Activated CD8-positive, alpha-beta T cell treated with anti-CD3 and anti-CD28 coated beads for 36 hours (primary cell): ENCODE measurements at regions not wholly inside any gene's neighbourhood (a gene's known extent, or its start where the extent isn't known, plus 50 kb on each side); places are given as distances from the start of the nearest gene placed in this dataset.
"Not testable (repeated sequence)": the region's sequence is repeated elsewhere in the genome, so short reads cannot be mapped to it uniquely, and the experiment has no call there.

Experiments used
- ATAC-seq: fragments of 200-7000 bp; cut with Tn5 transposase; one replicate; pipeline ENCODE4 v1.10.0; 2021; ENCODE audit warnings: mild to moderate bottlenecking, moderate library complexity
- CTCF ChIA-PET: fragments of 350-600 bp; sonication (Branson Sonifier 250); formaldehyde crosslinking; loops from one replicate; lab custom pipeline; 2021; ENCODE audit warnings: antibody characterized with exemption; lab: Charles Lee
- POLR2A ChIA-PET: fragments of 350-600 bp; sonication (Branson Sonifier 250); formaldehyde crosslinking; loops from one replicate; lab custom pipeline; 2021; ENCODE audit warnings: antibody characterized with exemption; lab: Charles Lee
- DNase-seq: peaks from one replicate; pipeline ENCODE4 v3.0.0-alpha.2; 2020
- H3K27ac Mint-ChIP-seq: one replicate; pipeline ENCODE4 v1.8.0; 2021; ENCODE audit warnings: mild to moderate bottlenecking, mixed read lengths
- H3K27me3 Mint-ChIP-seq: one replicate; pipeline ENCODE4 v1.8.0; 2021; ENCODE audit warnings: mixed read lengths
- H3K36me3 Mint-ChIP-seq: one replicate; pipeline ENCODE4 v1.8.0; 2021; ENCODE audit warnings: low read depth, mixed read lengths
- H3K4me1 Mint-ChIP-seq: one replicate; pipeline ENCODE4 v1.8.0; 2021; ENCODE audit warnings: low read depth, mixed read lengths
- H3K4me3 Mint-ChIP-seq: one replicate; pipeline ENCODE4 v1.8.0; 2021; ENCODE audit warnings: mild to moderate bottlenecking, moderate library complexity, mixed read lengths
- H3K9me3 Mint-ChIP-seq: one replicate; pipeline ENCODE4 v1.8.0; 2021; ENCODE audit warnings: mixed read lengths
- intact Hi-C: fragments of 100-400 bp; cut with micrococcal nuclease; formaldehyde crosslinking; loops from one replicate; pipeline ENCODE4 v1.10.0; 2022
- TF ChIP-seq, protein P1 (sequence below): fragments of 200-600 bp; IDR thresholded peaks from one replicate; pipeline ENCODE4 v1.8.0; 2022; ENCODE audit warnings: antibody characterized with exemption, mild to moderate bottlenecking

DNA sequence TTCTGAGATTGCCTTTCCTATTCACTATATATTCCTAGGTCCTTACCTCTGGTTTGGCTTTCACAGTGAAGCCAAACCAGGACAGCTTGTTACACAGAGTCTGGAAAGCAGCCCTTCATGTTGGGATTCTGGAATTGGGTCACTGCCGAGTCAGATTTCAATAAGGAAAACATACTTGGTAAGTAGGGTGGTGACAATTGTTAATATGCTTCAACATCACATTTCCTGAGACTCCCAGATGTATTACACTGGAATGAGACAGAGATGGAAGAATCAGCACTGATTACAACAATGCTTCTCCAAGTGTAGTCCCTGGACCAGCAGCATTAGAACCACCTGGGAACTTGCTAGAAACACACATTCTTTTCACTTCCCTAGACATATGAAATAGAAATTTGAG lies 268.9 kb upstream of the SEMA3C start:
- CTCF ChIA-PET = no interaction called here
- ATAC-seq (no peak), DNase-seq (no peak)
- Mint-ChIP-seq H3K27me3 (no peaks in the 10 kb centered on the region), H3K27ac (no peak overlapping the region), H3K4me3 (no peak overlapping the region), H3K4me1 (no peaks in the 10 kb centered on the region), H3K36me3 (no peaks in the 10 kb centered on the region), H3K9me3 (no peaks in the 10 kb centered on the region)
- TF ChIP-seq, protein P1, sequence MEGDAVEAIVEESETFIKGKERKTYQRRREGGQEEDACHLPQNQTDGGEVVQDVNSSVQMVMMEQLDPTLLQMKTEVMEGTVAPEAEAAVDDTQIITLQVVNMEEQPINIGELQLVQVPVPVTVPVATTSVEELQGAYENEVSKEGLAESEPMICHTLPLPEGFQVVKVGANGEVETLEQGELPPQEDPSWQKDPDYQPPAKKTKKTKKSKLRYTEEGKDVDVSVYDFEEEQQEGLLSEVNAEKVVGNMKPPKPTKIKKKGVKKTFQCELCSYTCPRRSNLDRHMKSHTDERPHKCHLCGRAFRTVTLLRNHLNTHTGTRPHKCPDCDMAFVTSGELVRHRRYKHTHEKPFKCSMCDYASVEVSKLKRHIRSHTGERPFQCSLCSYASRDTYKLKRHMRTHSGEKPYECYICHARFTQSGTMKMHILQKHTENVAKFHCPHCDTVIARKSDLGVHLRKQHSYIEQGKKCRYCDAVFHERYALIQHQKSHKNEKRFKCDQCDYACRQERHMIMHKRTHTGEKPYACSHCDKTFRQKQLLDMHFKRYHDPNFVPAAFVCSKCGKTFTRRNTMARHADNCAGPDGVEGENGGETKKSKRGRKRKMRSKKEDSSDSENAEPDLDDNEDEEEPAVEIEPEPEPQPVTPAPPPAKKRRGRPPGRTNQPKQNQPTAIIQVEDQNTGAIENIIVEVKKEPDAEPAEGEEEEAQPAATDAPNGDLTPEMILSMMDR = no peak
- intact Hi-C loops = no loop called here
- POLR2A ChIA-PET = no interaction called here

- intact Hi-C loops = no loop called here
- Mint-ChIP-seq H3K27ac (no peak overlapping the region), H3K4me1 (no peaks in the 10 kb centered on the region), H3K9me3 (no peaks in the 10 kb centered on the region), H3K27me3 (no peaks in the 10 kb centered on the region), H3K4me3 (no peak overlapping the region), H3K36me3 (no peaks in the 10 kb centered on the region)
- ATAC-seq (no peak), DNase-seq (no peak)
- ChIA-PET CTCF (no interaction called here), POLR2A (no interaction called here)
- TF ChIP-seq, protein P1 = no peak
These were observed 267.8 kb upstream of the SEMA3C start for GRCh38 chr7:81186691-81187090.

DNA sequence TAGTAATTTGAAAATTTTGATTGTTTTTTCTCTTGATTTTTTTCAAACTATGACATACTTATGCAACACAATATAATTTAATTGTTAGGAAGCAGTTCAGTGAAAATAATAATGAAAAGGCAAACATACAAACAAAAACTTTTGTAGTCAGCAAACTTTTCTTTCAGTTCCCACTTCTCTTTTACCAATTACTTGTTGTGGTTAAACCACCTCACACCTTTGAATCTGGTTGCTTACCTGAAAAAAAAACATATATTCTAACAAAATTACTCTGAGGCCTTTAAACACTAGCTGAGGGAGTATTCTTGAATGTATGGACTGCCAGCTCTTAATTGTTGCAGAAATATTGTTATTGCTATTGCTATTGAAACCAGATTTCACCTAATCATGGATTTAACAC lies 266.2 kb upstream of the SEMA3C start:
- ChIA-PET CTCF (interaction anchor here (1.3 kb wide), 1 partner anchor 17 kb away, joined by 3 read pairs; no protein-coding TSS in a partner anchor), POLR2A (no interaction called here)
- no peak for ATAC-seq
- Mint-ChIP-seq H3K4me3 (no peak overlapping the region), H3K9me3 (no peaks in the 10 kb centered on the region), H3K36me3 (no peaks in the 10 kb centered on the region), H3K27me3 (no peaks in the 10 kb centered on the region), H3K4me1 (no peaks in the 10 kb centered on the region), H3K27ac (no peak overlapping the region)
- intact Hi-C loops = no loop called here
- DNase-seq = no peak
- TF ChIP-seq, protein P1 = no peak

- no peaks in the 10 kb centered on the region for H3K36me3 Mint-ChIP-seq
- H3K4me1 Mint-ChIP-seq = no peaks in the 10 kb centered on the region
- intact Hi-C loops = no loop called here
These were observed 264.5 kb upstream of the SEMA3C start for GRCh38 chr7:81183326-81183725.

DNA sequence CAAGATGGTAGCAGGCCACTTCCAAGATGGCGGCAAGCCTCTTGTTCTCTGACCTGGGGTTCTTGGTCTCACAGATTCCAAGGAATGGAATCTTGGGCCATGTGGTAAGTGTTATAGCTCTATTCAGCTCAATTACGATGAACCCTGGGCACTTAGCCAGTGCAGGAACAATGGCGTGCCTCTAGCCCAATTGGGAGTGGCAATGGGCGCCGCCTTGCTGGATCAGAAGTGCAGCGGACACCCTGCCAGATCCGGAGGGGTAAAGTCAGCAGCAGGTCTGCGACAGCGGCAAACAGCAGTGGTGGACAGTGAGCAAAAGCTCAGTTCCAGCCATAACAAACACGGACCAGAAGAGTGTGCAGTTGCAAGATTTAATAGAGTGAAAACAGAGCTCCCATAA lies 263.2 kb upstream of the SEMA3C start:
- H3K36me3 Mint-ChIP-seq, H3K4me1 Mint-ChIP-seq, CTCF ChIA-PET, POLR2A ChIA-PET, H3K4me3 Mint-ChIP-seq, ATAC-seq, DNase-seq, H3K9me3 Mint-ChIP-seq, intact Hi-C loops, H3K27ac Mint-ChIP-seq, H3K27me3 Mint-ChIP-seq: not testable (repeated sequence)

More at GRCh38 chr7:81183326-81183725, 264.5 kb upstream of the SEMA3C start:
- H3K27ac Mint-ChIP-seq = no peak overlapping the region
- H3K27me3 Mint-ChIP-seq = no peaks in the 10 kb centered on the region
- ChIA-PET CTCF (interaction anchor here (0.7 kb wide), 1 partner anchor 49 kb away, joined by 3 read pairs; no protein-coding TSS in a partner anchor), POLR2A (no interaction called here)
- TF ChIP-seq, protein P1 = no peak
- ATAC-seq (no peak), DNase-seq (no peak)
- H3K9me3 Mint-ChIP-seq = peaks cover 3% of the 10 kb centered on the region
- no peak overlapping the region for H3K4me3 Mint-ChIP-seq

DNA sequence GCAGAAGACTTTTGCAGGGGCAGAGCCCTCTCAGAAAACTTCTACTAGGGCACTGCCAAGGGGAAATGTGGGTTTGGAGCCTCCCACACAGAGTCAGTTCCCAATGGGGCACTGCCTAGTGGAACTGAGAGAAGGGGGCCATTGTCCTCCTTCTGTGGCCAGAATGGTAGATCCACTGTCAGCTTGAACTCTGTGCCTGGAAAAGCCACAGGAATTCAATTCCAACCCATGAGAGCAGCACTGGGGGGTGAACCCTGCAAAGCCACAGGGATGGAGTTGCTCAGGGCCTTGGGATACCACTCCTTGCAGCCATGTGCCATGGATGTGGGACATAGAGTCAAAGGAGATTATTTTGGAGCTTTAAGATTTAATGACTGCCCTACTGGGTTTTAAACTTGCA lies 262.2 kb upstream of the SEMA3C start:
- TF ChIP-seq, protein P1 = no peak
- POLR2A ChIA-PET = no interaction called here
- H3K36me3 Mint-ChIP-seq = no peaks in the 10 kb centered on the region
- H3K4me3 Mint-ChIP-seq = no peak overlapping the region
- intact Hi-C loops = no loop called here
- CTCF ChIA-PET = no interaction called here
- H3K27ac Mint-ChIP-seq = no peak overlapping the region
- ATAC-seq = no peak
- H3K27me3 Mint-ChIP-seq = no peaks in the 10 kb centered on the region
- peaks cover 6% of the 10 kb centered on the region for H3K9me3 Mint-ChIP-seq
- DNase-seq = no peak
- H3K4me1 Mint-ChIP-seq = no peaks in the 10 kb centered on the region
